GM23338 (cell line): ENCODE measurements at regions not wholly inside any gene's neighbourhood (a gene's known extent, or its start where the extent isn't known, plus 50 kb on each side); places are given as distances from the start of the nearest gene placed in this dataset.

Experiments
- CTCF ChIP-seq, 2 experiments: fragments of 200-600 bp in 1 of 2; sonication (generic) in 1 of 2; conservative IDR thresholded peaks; 2 replicates each; pipeline versions ENCODE4 v1.5.1 to v1.6.1; 2016 to 2017; ENCODE audit warnings: antibody characterized with exemption in 2 of 2, low read depth in 2 of 2, mild to moderate bottlenecking in 2 of 2, moderate library complexity in 1 of 2
- EZH2 ChIP-seq: fragments of 200-600 bp; sonication (generic); IDR thresholded peaks from one replicate; pipeline ENCODE4 v1.8.0; 2017; ENCODE audit warnings: antibody characterized with exemption, mild to moderate bottlenecking, low read depth; ENCODE audit not compliant: unreplicated experiment
- EZH2phosphoT487 ChIP-seq: fragments of 200-600 bp; sonication (generic); IDR thresholded peaks from one replicate; pipeline ENCODE4 v1.8.1; 2018; ENCODE audit warnings: antibody characterized with exemption; ENCODE audit not compliant: unreplicated experiment
- JUNB ChIP-seq: IDR thresholded peaks from one replicate; pipeline ENCODE4 v1.6.1; 2016; ENCODE audit warnings: antibody characterized with exemption; ENCODE audit not compliant: unreplicated experiment
- STAT1 ChIP-seq: IDR thresholded peaks from one replicate; pipeline ENCODE4 v1.6.1; 2016; ENCODE audit warnings: antibody characterized with exemption; ENCODE audit not compliant: unreplicated experiment

- TF ChIP-seq CTCF (conservative IDR thresholded peaks at IDR 0.05; ENCODE audit: low read depth in 2 of 2): no peak
- TF ChIP-seq JUNB: no peak
- no peak for TF ChIP-seq STAT1
- no peak for TF ChIP-seq EZH2
- no peak for TF ChIP-seq EZH2phosphoT487
These were observed 262.7 kb upstream of the BMP2 start for GRCh38 chr20:6504826-6505225.
